PC-9 (cell line): ENCODE measurements at regions not wholly inside any gene's neighbourhood (a gene's known extent, or its start where the extent isn't known, plus 50 kb on each side); places are given as distances from the start of the nearest gene placed in this dataset.

Experiments
- CTCF ChIP-seq: fragments of 200-600 bp; sonication (generic); conservative IDR thresholded peaks from 2 replicates; pipeline ENCODE4 v1.6.1; 2017; ENCODE audit warnings: mixed run types, antibody characterized with exemption, mild to moderate bottlenecking, moderate library complexity
- EZH2 ChIP-seq: fragments of 200-600 bp; sonication (generic); IDR thresholded peaks from 2 replicates; pipeline ENCODE4 v1.8.0; 2017; ENCODE audit warnings: antibody characterized with exemption, low read depth

GRCh38 chr21:17264182-17264581, 248.7 kb upstream of the CXADR start:
- no peak for TF ChIP-seq CTCF
- TF ChIP-seq EZH2: no peak
